B cell (primary cell): ENCODE measurements at regions not wholly inside any gene's neighbourhood (a gene's known extent, or its start where the extent isn't known, plus 50 kb on each side); places are given as distances from the start of the nearest gene placed in this dataset.

Experiments used
- ATAC-seq: fragments of 200-7000 bp; cut with Tn5 transposase; one replicate; pipeline ENCODE4 v1.10.0; 2021; ENCODE audit warnings: low read depth, mild to moderate bottlenecking, moderate number of reproducible peaks, moderate library complexity
- CTCF ChIA-PET: fragments of 350-600 bp; sonication (Branson Sonifier 250); formaldehyde crosslinking; loops from one replicate; lab custom pipeline; 2021; ENCODE audit warnings: antibody characterized with exemption, inconsistent platforms; lab: Charles Lee
- POLR2A ChIA-PET: fragments of 350-600 bp; sonication (Branson Sonifier 250); formaldehyde crosslinking; loops from one replicate; lab custom pipeline; 2021; ENCODE audit warnings: antibody characterized with exemption; lab: Charles Lee
- DNase-seq: peaks from one replicate; pipeline ENCODE4 v3.0.0; 2013
- H2AFZ ChIP-seq: 2 replicates; pipeline ENCODE4 v1.6.1; 2012; ENCODE audit warnings: mild to moderate bottlenecking, low read depth, low read length; ENCODE audit not compliant: insufficient read depth, poor library complexity, severe bottlenecking
- H3K27ac ChIP-seq, 2 donors: 1 replicate in 1 of 2; 2 replicates in 1 of 2; pipeline ENCODE4 v1.5.1; 2012 to 2013; ENCODE audit warnings: low read length in 2 of 2, mild to moderate bottlenecking in 2 of 2, moderate library complexity in 1 of 2
- H3K27me3 ChIP-seq, 4 experiments: fragments of 200-600 bp in 1 of 4; sonication (generic) in 1 of 4; replicated peaks in 1 of 4; 1 replicate in 2 of 4; 2 replicates in 2 of 4; pipeline versions ENCODE4 v1.6.1 to v1.7.0; 2013 to 2016; ENCODE audit warnings: low read length in 3 of 4, mild to moderate bottlenecking in 2 of 4, mixed read lengths in 1 of 4, moderate library complexity in 1 of 4; ENCODE audit not compliant: insufficient read depth in 4 of 4, control insufficient read depth in 3 of 4; ENCODE audit errors: control extremely low read depth in 1 of 4
- H3K36me3 ChIP-seq, 2 experiments: replicated peaks in 1 of 2; 1 replicate in 1 of 2; 2 replicates in 1 of 2; pipeline versions ENCODE4 v1.6.1 to v1.7.1; 2013; ENCODE audit warnings: low read length in 1 of 2; ENCODE audit not compliant: insufficient read depth in 2 of 2, control insufficient read depth in 1 of 2; ENCODE audit errors: control extremely low read depth in 1 of 2, extremely low read depth in 1 of 2
- H3K4me1 ChIP-seq, 2 donors: fragments of 200-600 bp in 1 of 2; sonication (generic) in 1 of 2; 1 replicate in 1 of 2; 2 replicates in 1 of 2; pipeline versions ENCODE4 v1.5.1 to v1.6.1; 2013 to 2017; ENCODE audit warnings: low read length in 2 of 2; ENCODE audit not compliant: control insufficient read depth in 2 of 2, insufficient read depth in 2 of 2
- H3K4me2 ChIP-seq: replicated peaks from 2 replicates; pipeline ENCODE3; 2012; ENCODE audit warnings: mild to moderate bottlenecking, low read depth, low read length; ENCODE audit not compliant: poor library complexity, severe bottlenecking
- H3K4me3 ChIP-seq, 5 experiments: fragments of 200-600 bp in 1 of 5; sonication (generic) in 1 of 5; 1 replicate in 3 of 5; 2 replicates in 2 of 5; pipeline versions ENCODE4 v1.5.1 to v1.7.0; 2011 to 2016; ENCODE audit warnings: low read length in 4 of 5, mild to moderate bottlenecking in 4 of 5, low read depth in 2 of 5, control low read depth in 1 of 5, moderate library complexity in 1 of 5; ENCODE audit not compliant: insufficient read depth in 1 of 5; ENCODE audit errors: control extremely low read depth in 1 of 5, extremely low read depth in 1 of 5
- H3K79me2 ChIP-seq: fragments of 200-600 bp; sonication (generic); one replicate; pipeline ENCODE4 v1.6.0; 2016; ENCODE audit warnings: low read length; ENCODE audit not compliant: control insufficient read depth, insufficient read depth
- H3K9ac ChIP-seq: fragments of 200-600 bp; sonication (generic); 2 replicates; pipeline ENCODE4 v1.6.1; 2017; ENCODE audit warnings: mild to moderate bottlenecking, low read length, moderate library complexity
- H3K9me3 ChIP-seq, 3 donors: one replicate each; pipeline versions ENCODE4 v1.6.1 to v1.7.1; 2013; ENCODE audit warnings: low read length in 2 of 3; ENCODE audit not compliant: control insufficient read depth in 2 of 3, insufficient read depth in 1 of 3; ENCODE audit errors: control extremely low read depth in 1 of 3
- H4K20me1 ChIP-seq: 2 replicates; pipeline ENCODE4 v1.6.0; 2012; ENCODE audit warnings: mild to moderate bottlenecking, low read length; ENCODE audit not compliant: insufficient read depth, control insufficient read depth, poor library complexity, severe bottlenecking
- H3K27ac Mint-ChIP-seq: one replicate; pipeline ENCODE4 v1.8.0; 2021; ENCODE audit warnings: mixed read lengths
- H3K27me3 Mint-ChIP-seq: one replicate; pipeline ENCODE4 v1.8.0; 2021; ENCODE audit warnings: mixed read lengths
- H3K4me1 Mint-ChIP-seq: one replicate; pipeline ENCODE4 v1.8.0; 2021; ENCODE audit warnings: mixed read lengths
- H3K4me3 Mint-ChIP-seq: one replicate; pipeline ENCODE4 v1.8.0; 2021; ENCODE audit warnings: mixed read lengths
- H3K9me3 Mint-ChIP-seq: one replicate; pipeline ENCODE4 v1.8.0; 2022; ENCODE audit warnings: mixed read lengths; ENCODE audit not compliant: insufficient read depth
- CTCF ChIP-seq: fragments of 200-600 bp; IDR thresholded peaks from one replicate; pipeline ENCODE4 v1.8.0; 2022; ENCODE audit warnings: antibody characterized with exemption, mild to moderate bottlenecking
- EZH2 ChIP-seq: IDR thresholded peaks from 2 replicates; pipeline ENCODE4 v1.6.1; 2012; ENCODE audit warnings: borderline replicate concordance, low read depth, mild to moderate bottlenecking, moderate library complexity, low read length; ENCODE audit not compliant: insufficient read depth, poor library complexity, severe bottlenecking
- WGBS: methylation state at CpG from one replicate; pipeline ENCODE4 v1.1.5; 2013; ENCODE audit warnings: missing lambda C conversion rate; ENCODE audit not compliant: insufficient coverage; 5-methylcytosine and 5-hydroxymethylcytosine counted together
- intact Hi-C: fragments of 100-400 bp; cut with micrococcal nuclease; formaldehyde crosslinking; loops from one replicate; pipeline ENCODE4 v1.10.0; 2022

GRCh38 chr2:136713739-136714138, 51.6 kb upstream of the THSD7B start:
- H3K4me3 Mint-ChIP-seq: no peak overlapping the region
- no peaks in the 10 kb centered on the region for H3K79me2 ChIP-seq
- peaks cover 5% of the 10 kb centered on the region for H3K27me3 Mint-ChIP-seq
- TF ChIP-seq EZH2: no peak
- TF ChIP-seq CTCF: no peak
- H3K9ac ChIP-seq: no peak overlapping the region
- POLR2A ChIA-PET: no interaction called here
- no peak overlapping the region for H3K4me3 ChIP-seq
- H4K20me1 ChIP-seq: no peaks in the 10 kb centered on the region
- no CpG with 5 or more reads among the region's 2 CpGs for WGBS
- CTCF ChIA-PET: no interaction called here
- H3K4me1 Mint-ChIP-seq: no peaks in the 10 kb centered on the region
- H3K36me3 ChIP-seq: no peaks in the 10 kb centered on the region
- ATAC-seq (no peak), DNase-seq (no peak)
- intact Hi-C loops: no loop called here
- H3K9me3 Mint-ChIP-seq: no peaks in the 10 kb centered on the region
- H3K4me2 ChIP-seq: no peak overlapping the region
- H3K9me3 ChIP-seq: no peaks in the 10 kb centered on the region
- H3K27ac ChIP-seq: no peak overlapping the region
- H3K27ac Mint-ChIP-seq: no peak overlapping the region
- H3K27me3 ChIP-seq: no peaks in the 10 kb centered on the region
- H2AFZ ChIP-seq: no peak overlapping the region
- no peaks in the 10 kb centered on the region for H3K4me1 ChIP-seq

- peaks cover 7% of the 10 kb centered on the region for H3K27me3 Mint-ChIP-seq
Measured at GRCh38 chr2:136705336-136705735, 60.0 kb upstream of the THSD7B start.

More at GRCh38 chr2:136705336-136705735, 60.0 kb upstream of the THSD7B start:
- ATAC-seq (no peak), DNase-seq (no peak)
- Histone ChIP-seq H3K79me2 (no peaks in the 10 kb centered on the region), H3K27ac (no peak overlapping the region), H3K9me3 (no peaks in the 10 kb centered on the region), H3K4me2 (no peak overlapping the region), H4K20me1 (no peaks in the 10 kb centered on the region), H3K27me3 (no peaks in the 10 kb centered on the region), H3K36me3 (no peaks in the 10 kb centered on the region), H3K4me3 (no peak overlapping the region), H3K9ac (no peak overlapping the region), H3K4me1 (no peaks in the 10 kb centered on the region), H2AFZ (no peak overlapping the region)
- CTCF ChIA-PET: no interaction called here
- TF ChIP-seq CTCF: no peak
- TF ChIP-seq EZH2: no peak
- H3K4me3 Mint-ChIP-seq: no peak overlapping the region
- no peaks in the 10 kb centered on the region for H3K4me1 Mint-ChIP-seq
- POLR2A ChIA-PET: no interaction called here
- intact Hi-C loops: no loop called here
- no peak overlapping the region for H3K27ac Mint-ChIP-seq
- no peaks in the 10 kb centered on the region for H3K9me3 Mint-ChIP-seq
- WGBS: 80% methylated on average over 1 of the region's 3 CpGs
